ENCODE measurements at regions not wholly inside any gene's neighbourhood (a gene's known extent, or its start where the extent isn't known, plus 50 kb on each side); places are given as distances from the start of the nearest gene placed in this dataset.

GRCh38 chrX:6852869-6853268, 294.6 kb upstream of the STS start:
- WGBS, 2 donors, result 78 to 82% methylated on average over 3 of the region's 3 CpGs
- DNase-seq (ENCODE audit: low spot score in 2 of 2), result no peak
- no peaks in the 10 kb centered on the region for H3K27me3 ChIP-seq
- H3K36me3 ChIP-seq, result no peaks in the 10 kb centered on the region
- no peak overlapping the region for H3K27ac ChIP-seq
- no peak overlapping the region for H3K4me3 ChIP-seq
- H3K4me1 ChIP-seq, result no peaks in the 10 kb centered on the region
- TF ChIP-seq CTCF (IDR thresholded peaks at IDR 0.05) (no peak), POLR2A (IDR thresholded peaks at IDR 0.05) (no peak), EP300 (IDR thresholded peaks at IDR 0.05) (no peak)
- no peaks in the 10 kb centered on the region for H3K9me3 ChIP-seq

DNA sequence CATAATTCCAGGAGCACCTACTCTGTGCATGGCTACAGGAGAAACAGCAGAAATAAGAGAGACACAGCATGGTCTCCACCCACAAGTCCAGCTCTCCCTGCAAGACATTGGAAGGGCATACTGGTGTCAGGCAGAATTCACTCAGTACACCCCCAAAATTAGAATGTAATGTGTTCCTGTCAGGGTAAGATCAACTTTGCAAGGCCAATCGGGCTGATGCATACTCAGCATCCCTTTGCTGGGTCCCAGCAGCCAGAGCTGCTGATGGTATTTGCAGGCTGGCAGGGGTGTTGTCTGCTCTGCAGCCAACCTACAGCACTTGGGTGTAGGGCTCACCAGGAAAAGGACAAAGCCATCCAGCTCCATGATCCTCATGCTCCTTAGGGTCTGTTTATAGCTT, 295.4 kb upstream of the STS start:
- Histone ChIP-seq H3K4me3 (no peak overlapping the region), H3K9me3 (no peaks in the 10 kb centered on the region), H3K27ac (no peak overlapping the region), H3K27me3 (no peaks in the 10 kb centered on the region), H3K36me3 (no peaks in the 10 kb centered on the region), H3K4me1 (no peaks in the 10 kb centered on the region)
- TF ChIP-seq POLR2A (IDR thresholded peaks at IDR 0.05) (no peak), EP300 (IDR thresholded peaks at IDR 0.05) (no peak), CTCF (IDR thresholded peaks at IDR 0.05) (no peak)
- 80% methylated on average over 1 of the region's 1 CpG; no CpG with 5 or more reads in 1 of the 2 donors for WGBS, 2 donors
- DNase-seq (ENCODE audit: low spot score in 2 of 2), result no peak

DNA sequence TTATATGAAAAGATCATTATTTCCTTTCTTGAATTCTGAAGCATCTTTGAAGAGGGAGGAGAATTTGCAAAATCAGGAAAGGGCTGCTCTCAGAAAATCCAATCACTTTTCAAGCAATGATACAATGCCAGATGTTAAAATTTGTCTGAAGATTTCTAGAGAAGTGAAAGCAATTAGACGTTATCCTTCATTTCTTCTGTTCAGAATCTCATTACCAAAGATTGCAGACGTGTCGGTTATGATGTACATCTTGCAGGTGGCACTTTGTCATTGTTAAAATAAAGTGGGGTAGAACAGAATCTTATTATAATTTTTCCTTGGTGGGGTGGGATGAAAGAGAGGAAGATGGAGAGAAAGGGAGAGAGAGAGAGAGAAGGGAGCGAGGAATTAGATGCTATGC, 296.4 kb upstream of the STS start:
- TF ChIP-seq EP300 (IDR thresholded peaks at IDR 0.05) (no peak), POLR2A (IDR thresholded peaks at IDR 0.05) (no peak), CTCF (IDR thresholded peaks at IDR 0.05) (no peak)
- 87 to 92% methylated on average over 4 of the region's 4 CpGs for WGBS, 2 donors
- Histone ChIP-seq H3K27me3 (no peaks in the 10 kb centered on the region), H3K4me1 (no peaks in the 10 kb centered on the region), H3K27ac (no peak overlapping the region), H3K36me3 (no peaks in the 10 kb centered on the region), H3K9me3 (no peaks in the 10 kb centered on the region), H3K4me3 (no peak overlapping the region)
- DNase-seq (ENCODE audit: low spot score in 2 of 2), result no peak

GRCh38 chrX:6849716-6850414, 297.6 kb upstream of the STS start:
- no peaks in the 10 kb centered on the region for H3K36me3 ChIP-seq
- no peak overlapping the region for H3K4me3 ChIP-seq
- H3K27me3 ChIP-seq, result no peaks in the 10 kb centered on the region
- H3K9me3 ChIP-seq, result no peaks in the 10 kb centered on the region
- H3K27ac ChIP-seq, result no peak overlapping the region
- WGBS, 2 donors, result 41 to 46% methylated on average over 6 of the region's 6 CpGs
- H3K4me1 ChIP-seq, result no peaks in the 10 kb centered on the region
- TF ChIP-seq EP300 (IDR thresholded peaks at IDR 0.05) (no peak), POLR2A (IDR thresholded peaks at IDR 0.05) (no peak), CTCF (IDR thresholded peaks at IDR 0.05) (no peak)
- no peak for DNase-seq (ENCODE audit: low spot score in 2 of 2)

DNA sequence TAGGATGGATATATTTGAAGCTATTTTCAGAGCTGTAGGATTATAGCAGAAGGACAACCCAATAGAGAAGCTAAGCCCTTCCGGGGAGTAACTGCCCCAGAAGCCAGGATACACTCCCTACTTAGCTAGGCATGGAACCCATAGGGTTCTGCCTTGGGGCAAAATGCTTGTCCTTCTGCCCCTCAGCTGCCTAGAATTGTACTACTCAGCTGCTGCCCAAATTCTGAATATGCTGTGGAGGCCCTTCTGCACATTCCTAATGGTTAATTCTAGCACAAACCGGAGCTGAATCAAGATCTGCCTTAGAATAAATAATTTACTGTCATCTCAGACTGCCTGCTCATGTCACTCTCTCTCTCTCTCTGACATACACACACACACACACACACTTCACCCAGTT, 297.7 kb upstream of the VCX3A start:
- Histone ChIP-seq H3K27me3 (no peaks in the 10 kb centered on the region), H3K36me3 (no peaks in the 10 kb centered on the region), H3K4me1 (no peaks in the 10 kb centered on the region), H3K9me3 (no peaks in the 10 kb centered on the region), H3K27ac (no peak overlapping the region), H3K4me3 (no peak overlapping the region)
- TF ChIP-seq CTCF (IDR thresholded peaks at IDR 0.05), result no peak
- TF ChIP-seq POLR2A (IDR thresholded peaks at IDR 0.05), result no peak
- TF ChIP-seq EP300 (IDR thresholded peaks at IDR 0.05), result no peak
- no peak for DNase-seq (ENCODE audit: low spot score in 2 of 2)
- WGBS, 2 donors, result 86 to 90% methylated on average over 2 of the region's 2 CpGs

All from tibial nerve (tissue), 4 donors.